ENCODE measurements at regions not wholly inside any gene's neighbourhood (a gene's known extent, or its start where the extent isn't known, plus 50 kb on each side); places are given as distances from the start of the nearest gene placed in this dataset.

GRCh38 chr1:22362626-22363402 lies 88.8 kb upstream of the ZBTB40 start:
- DNase-seq = no peak

GRCh38 chr1:22363403-22364325 lies 88.0 kb upstream of the ZBTB40 start:
- no peak for DNase-seq

GRCh38 chr1:22364326-22364650 lies 87.4 kb upstream of the ZBTB40 start:
- DNase-seq = no peak

DNA sequence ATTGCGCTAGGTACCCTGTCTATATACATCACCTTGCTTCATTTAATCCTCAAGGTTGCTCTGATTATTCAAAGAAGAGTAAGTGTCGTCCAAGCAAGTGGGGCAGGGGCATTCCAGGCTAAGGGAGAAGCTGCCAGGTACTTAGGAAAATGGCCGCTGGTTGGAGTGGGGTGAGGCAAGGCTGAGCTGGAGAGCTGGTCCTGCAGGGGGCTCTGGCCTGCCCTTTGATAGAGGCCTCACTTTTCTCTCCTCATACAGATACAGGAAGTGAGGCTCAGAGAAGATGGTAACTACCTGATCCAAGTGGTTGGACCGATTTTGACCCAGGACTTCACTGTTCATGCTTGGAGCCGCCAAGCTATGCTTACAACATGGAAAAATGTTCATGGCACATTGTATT lies 86.9 kb upstream of the ZBTB40 start:
- no peak for DNase-seq

DNA sequence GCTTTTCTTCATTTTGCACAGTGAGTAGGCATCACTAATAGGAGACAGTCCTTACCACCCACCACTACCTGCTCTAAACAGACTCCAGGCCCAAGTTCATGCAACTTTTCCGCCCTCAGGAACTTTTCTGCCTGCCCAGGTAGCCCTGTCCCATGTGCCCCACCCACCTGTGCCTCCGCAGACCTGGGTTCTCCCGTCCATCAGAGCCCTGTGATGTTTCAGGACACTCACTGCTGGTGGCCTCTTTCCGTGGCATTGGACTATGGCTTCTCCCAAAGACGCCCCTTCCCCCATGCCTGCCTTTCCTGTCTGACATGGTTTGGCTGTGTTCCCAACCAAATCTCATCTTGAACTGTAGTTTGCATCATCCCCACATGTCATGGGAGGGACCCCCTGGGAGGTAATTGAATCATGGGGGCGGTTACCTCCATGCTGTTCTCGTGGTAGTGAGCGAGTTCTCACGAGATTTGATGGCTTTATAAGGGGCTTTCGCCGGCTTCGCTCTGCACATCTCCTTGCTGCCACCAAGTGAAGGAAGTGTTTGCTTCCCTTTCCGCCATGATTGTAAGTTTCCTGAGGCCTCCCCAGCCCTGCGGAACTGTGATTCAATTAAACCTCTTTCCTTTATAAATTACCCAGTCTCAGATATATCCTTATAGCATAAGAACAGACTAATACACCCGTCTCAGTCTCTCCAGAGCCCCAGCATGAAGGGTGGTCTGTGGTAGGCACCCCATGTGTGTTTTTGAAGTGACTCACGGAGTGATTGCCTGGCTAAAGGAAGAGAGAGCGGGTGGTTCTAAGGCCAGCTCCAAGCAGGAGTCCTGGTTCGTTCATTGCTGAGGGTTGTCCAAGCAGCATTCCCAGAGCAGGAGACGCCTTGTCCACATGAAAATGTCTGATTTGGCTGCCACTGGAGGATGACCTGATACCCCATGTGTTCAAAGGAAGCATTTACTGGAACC lies 86.0 kb upstream of the ZBTB40 start:
- no peak for DNase-seq

GRCh38 chr1:22366346-22366745 lies 85.3 kb upstream of the ZBTB40 start:
- DNase-seq = no peak

GRCh38 chr1:22368125-22368524 lies 83.5 kb upstream of the ZBTB40 start:
- DNase-seq = no peak

GRCh38 chr1:22369294-22370189 lies 82.1 kb upstream of the ZBTB40 start:
- DNase-seq = no peak

GRCh38 chr1:22370190-22370498 lies 81.5 kb upstream of the ZBTB40 start:
- no peak for DNase-seq

DNA sequence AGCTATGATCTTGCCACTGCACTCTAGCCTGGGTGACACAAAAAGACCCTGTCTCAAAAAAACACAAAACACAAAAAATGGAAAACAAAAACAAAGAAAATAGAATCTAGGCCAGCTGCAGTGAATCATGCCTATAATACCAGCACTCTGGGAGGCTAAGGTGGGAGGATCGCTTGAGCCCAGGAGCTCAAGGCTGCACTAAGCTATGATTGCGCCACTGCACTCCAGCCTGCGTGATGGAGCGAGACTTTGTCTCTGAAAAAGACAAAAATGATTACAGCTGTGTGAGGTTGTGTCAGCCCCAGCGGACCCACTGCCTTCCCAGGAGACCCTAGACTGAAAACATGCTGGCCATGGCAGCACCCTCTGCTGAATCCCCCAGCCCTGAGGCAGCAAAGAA lies 80.2 kb upstream of the ZBTB40 start:
- DNase-seq = no peak

- DNase-seq = no peak
Measured at GRCh38 chr1:22373252-22373651, 78.4 kb upstream of the ZBTB40 start.

GRCh38 chr1:22374001-22374400 lies 77.7 kb upstream of the ZBTB40 start:
- no peak for DNase-seq

DNA sequence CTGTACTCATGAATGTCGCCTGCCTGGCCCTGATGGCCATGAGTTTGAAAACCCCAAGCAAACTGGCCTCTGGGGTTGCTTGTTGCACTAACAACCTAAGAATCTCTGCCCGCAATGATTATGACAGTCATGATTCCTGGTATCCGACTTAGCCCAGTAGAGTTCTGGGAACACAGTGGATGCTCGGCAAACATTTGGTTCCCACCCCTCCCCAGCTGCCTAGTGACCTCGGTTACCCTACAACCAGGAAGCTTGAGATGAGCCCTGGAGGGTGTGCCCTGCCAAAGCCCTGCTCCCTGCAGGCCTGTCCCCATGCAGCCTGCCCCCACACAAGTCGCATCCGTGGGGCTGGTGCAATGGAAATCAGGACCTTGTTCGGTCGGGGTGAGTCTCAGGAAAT lies 76.0 kb upstream of the ZBTB40 start:
- DNase-seq = no peak

DNA sequence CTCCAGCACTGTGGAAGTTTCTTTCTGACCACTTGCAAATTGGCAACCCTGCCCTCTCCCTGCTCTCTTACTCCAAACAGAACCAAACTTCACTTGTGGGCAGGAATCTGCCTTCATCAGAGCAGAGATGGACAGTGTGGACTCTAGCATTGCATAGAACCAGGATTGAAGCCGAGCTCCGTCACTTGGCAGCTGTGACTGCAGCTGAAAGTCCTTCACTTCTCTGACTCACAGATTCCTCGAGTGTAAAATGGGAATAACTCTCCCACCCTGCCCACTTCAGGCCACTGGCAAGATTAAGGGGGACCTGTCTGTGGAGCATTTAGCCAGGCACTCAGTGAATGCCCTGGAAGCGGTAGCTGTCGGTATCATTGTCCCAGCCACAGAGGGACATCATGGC lies 75.7 kb upstream of the ZBTB40 start:
- DNase-seq = no peak

DNA sequence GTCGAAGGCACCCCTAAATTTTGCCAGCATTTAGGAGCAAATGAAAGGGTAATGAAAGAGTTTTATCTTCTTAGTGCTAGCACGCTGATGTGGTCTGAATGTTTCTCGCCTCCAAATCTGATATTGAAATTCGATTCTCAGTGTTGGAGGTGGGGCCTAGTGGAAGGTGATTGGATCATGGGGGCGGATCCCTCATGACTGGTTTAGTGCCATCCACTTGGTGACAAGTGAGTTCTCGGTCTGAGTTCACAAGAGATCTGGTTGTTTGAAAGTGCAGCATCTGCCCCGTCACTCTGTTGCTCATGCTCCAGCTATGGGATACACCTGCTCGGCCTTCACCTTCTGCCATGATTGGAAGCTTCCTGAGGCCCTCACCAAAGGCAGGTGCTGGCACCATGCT lies 75.1 kb upstream of the ZBTB40 start:
- DNase-seq = no peak

GRCh38 chr1:22376976-22377375 lies 74.7 kb upstream of the ZBTB40 start:
- no peak for DNase-seq

DNA sequence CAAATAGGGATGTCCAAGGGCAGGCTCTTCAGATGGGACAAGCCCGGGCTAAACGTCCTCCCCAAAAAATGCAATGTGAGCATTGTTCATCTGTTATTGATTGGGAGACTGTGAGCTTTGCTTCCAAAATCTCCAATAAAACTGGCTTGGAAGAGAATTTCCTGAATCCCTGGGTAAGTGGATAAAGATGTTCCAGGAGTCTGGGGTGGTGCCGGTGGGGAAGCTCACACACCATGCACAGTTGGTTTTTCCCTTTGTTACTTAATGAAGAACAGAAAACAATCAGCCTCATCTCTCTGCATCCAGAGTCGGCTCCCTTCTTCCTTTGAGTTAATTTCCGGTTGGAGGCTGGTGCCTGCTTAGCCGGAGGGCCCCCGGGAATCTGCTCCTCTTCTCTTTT lies 72.1 kb upstream of the ZBTB40 start:
- DNase-seq = no peak

GRCh38 chr1:22380024-22380785 lies 71.4 kb upstream of the ZBTB40 start:
- no peak for DNase-seq

DNA sequence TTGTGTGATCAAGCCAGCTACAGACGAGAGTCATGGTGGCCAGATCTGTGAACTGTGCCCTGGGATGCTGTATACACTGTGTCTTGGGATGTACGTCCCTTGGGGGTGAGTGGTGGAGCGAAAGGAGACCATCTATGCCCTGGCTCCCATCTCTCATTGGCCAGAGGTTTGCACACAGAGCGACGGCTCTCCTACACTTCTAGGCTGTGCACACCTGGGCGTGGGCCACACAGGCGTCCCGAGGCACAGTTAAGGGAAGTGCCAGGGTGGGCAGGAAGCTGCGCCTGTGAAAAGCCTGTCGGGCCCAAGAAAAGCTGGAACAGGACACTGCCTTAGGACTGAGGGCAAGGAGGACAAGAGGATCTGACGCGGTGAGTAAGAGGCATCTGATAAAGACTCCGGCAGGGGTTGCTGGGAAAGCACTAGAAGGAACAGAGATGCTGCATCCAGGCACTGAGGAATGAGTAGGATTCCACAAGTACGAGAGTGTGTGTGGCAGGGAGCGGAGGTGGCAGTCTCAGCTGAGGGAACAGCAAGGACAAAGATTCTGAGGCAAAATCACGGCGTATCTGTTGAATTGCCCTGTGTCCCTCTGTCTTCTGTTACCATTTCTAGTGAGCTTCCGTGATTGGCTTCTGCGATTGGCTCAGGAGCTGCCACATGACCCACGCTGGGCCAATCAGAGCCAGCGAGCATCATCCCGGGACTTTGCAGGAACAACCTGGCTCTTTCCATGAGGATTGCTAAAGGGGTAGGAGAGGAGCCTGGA lies 67.9 kb upstream of the ZBTB40 start:
- DNase-seq = no peak

GRCh38 chr1:22385537-22385936 lies 66.1 kb upstream of the ZBTB40 start:
- DNase-seq = no peak

- DNase-seq = no peak
Measured at GRCh38 chr1:22386774-22387173, 64.9 kb upstream of the ZBTB40 start.

Measured in NCI-H1417 treated with DMSO at 0.1 percent for 48 hours (cell line).